ENCODE measurements at regions not wholly inside any gene's neighbourhood (a gene's known extent, or its start where the extent isn't known, plus 50 kb on each side); places are given as distances from the start of the nearest gene placed in this dataset.

DNA sequence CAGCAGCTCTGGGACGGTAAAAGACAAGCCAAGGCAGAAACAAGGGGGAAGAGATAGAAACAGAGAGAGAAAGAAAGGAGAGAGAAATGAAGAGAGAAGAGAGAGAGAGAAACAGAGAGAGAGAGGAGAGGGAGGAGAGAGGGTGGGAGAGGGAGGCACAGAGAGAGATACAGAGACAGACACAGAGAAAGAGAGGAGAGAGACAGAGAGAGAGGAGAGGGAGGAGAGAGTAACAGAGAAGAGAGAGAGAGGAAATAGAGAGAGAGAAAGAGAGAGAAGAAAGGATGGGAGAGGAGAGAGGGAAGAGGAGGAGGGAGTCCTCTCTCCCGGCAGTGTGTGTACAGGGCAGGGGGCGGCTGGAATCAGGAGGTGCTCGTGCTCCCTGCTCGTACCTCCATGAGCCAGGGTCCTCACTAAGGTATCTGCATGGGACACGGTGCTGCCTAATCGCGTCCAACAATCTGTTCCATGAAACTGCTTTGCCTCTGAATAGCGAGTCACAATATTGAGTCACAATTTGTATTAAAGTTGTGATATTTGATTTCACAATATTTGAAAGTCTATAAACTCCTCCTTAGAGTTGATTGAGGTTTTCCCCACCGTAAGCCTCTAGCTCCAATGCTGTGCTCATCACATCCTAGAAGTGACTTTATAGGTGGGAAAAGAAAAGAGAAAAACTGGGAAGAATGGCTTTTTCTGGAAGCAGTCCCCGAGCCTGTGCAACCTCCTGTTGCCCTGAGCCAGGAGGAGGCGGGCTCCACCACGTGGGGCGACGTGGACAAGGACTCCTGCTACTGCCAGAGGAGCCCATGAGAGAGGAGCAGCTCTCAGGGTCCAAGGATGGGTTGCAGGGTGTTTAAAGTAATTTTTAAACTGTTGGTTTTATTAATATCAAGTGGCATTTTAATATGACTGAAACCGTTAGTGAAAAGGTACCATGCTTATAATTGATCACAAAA lies 81.7 kb upstream of the ARHGEF7 start:
- FAIRE-seq (no peak), DNase-seq (no peak)
- Histone ChIP-seq H3K9me3 (ENCODE audit: control insufficient read depth in 2 of 2, insufficient read depth in 1 of 2, low read depth in 1 of 2, low read length in 1 of 2) (no peaks in the 10 kb centered on the region), H3K27ac (ENCODE audit: low read depth in 1 of 3, low read length in 2 of 3) (no peak overlapping the region), H3K36me3 (ENCODE audit: control insufficient read depth in 3 of 3, insufficient read depth in 2 of 3, low read depth in 1 of 3, low read length in 3 of 3) (no peaks in the 10 kb centered on the region), H3K4me3 (ENCODE audit: low read depth in 1 of 3, low read length in 3 of 3) (no peak overlapping the region), H3K4me1 (ENCODE audit: control insufficient read depth in 3 of 3, insufficient read depth in 2 of 3, low read depth in 1 of 3, low read length in 2 of 3) (no peaks in the 10 kb centered on the region), H3K27me3 (ENCODE audit: control insufficient read depth in 3 of 3, insufficient read depth in 3 of 3, low read length in 3 of 3) (peaks cover 0 to 10% (median 2%) of the 10 kb centered on the region in 3 donors)
- WGBS, 3 donors: 52 to 71% (median 58%) methylated on average over 15 to 16 of the region's 16 CpGs

DNA sequence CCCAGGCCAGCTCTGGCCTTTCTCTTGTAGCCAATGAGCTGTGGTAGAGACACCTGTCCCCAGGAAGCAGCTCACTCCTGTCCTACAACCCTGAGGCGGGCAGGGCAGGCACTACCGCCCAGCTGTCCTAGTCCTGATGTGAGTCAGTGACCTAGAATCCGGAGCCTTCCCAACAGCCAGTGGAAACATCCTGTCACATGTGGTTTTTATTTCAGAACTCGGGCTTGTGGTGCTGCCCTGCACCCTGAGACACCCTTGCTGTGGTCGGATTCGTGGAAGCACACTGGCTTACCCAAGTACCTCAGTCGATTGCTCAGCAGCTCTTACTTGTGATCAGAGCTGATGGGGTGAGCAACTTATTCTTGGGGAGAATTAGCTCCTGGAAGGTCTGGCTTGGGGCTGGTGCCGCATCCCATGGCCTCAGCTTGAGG lies 83.6 kb upstream of the ARHGEF7 start:
- 71 to 81% (median 77%) methylated on average over 8 of the region's 8 CpGs for WGBS, 3 donors
- H3K36me3 ChIP-seq (ENCODE audit: control insufficient read depth in 3 of 3, insufficient read depth in 2 of 3, low read depth in 1 of 3, low read length in 3 of 3): no peaks in the 10 kb centered on the region
- FAIRE-seq: no peak
- H3K4me1 ChIP-seq (ENCODE audit: control insufficient read depth in 3 of 3, insufficient read depth in 2 of 3, low read depth in 1 of 3, low read length in 2 of 3): no peaks in the 10 kb centered on the region
- no peak for DNase-seq
- H3K27me3 ChIP-seq (ENCODE audit: control insufficient read depth in 3 of 3, insufficient read depth in 3 of 3, low read length in 3 of 3): peaks cover 0 to 3% (median 2%) of the 10 kb centered on the region in 3 donors
- H3K9me3 ChIP-seq (ENCODE audit: control insufficient read depth in 2 of 2, insufficient read depth in 1 of 2, low read depth in 1 of 2, low read length in 1 of 2): no peaks in the 10 kb centered on the region
- H3K27ac ChIP-seq (ENCODE audit: low read depth in 1 of 3, low read length in 2 of 3): no peak overlapping the region
- no peak overlapping the region for H3K4me3 ChIP-seq (ENCODE audit: low read depth in 1 of 3, low read length in 3 of 3)

DNA sequence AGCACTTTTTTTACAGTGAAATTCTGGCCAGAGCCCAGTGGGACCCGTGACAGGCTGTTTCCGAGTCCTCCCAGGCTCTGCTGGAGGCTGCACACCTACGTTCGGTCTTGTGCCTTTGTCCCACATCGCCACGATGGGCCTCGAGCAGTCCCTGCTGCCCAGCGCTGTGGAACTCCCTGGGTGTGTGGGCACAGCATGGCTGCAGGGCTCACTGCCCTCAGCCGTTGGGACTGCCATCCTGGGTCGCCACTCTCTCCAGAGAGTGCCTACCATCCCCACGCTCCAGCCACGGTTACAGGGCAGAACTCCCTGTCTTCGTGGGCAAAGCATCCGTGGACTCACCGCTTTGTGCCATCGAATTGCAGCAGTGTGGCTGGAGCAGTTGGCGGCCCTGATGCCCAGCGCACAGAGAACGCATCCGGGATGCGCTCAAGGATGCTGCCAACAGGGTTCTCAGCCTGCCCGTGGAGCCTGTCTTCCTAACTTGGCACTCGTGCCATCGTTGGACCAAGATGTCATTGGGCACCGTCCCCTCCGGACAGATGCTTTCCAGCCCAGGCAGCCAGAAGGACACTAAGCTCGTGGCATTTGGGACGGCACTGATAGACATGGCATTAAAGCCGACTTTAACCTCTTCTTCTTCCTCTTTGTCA lies 85.0 kb upstream of the ARHGEF7 start:
- FAIRE-seq (no peak), DNase-seq (no peak)
- WGBS, 3 donors: 90 to 92% (median 91%) methylated on average over 29 of the region's 29 CpGs
- Histone ChIP-seq H3K4me1 (ENCODE audit: control insufficient read depth in 3 of 3, insufficient read depth in 2 of 3, low read depth in 1 of 3, low read length in 2 of 3) (no peaks in the 10 kb centered on the region), H3K27ac (ENCODE audit: low read depth in 1 of 3, low read length in 2 of 3) (no peak overlapping the region), H3K4me3 (ENCODE audit: low read depth in 1 of 3, low read length in 3 of 3) (no peak overlapping the region), H3K36me3 (ENCODE audit: control insufficient read depth in 3 of 3, insufficient read depth in 2 of 3, low read depth in 1 of 3, low read length in 3 of 3) (no peaks in the 10 kb centered on the region), H3K9me3 (ENCODE audit: control insufficient read depth in 2 of 2, insufficient read depth in 1 of 2, low read depth in 1 of 2, low read length in 1 of 2) (no peaks in the 10 kb centered on the region), H3K27me3 (ENCODE audit: control insufficient read depth in 3 of 3, insufficient read depth in 3 of 3, low read length in 3 of 3) (peaks cover 0 to 2% (median 0%) of the 10 kb centered on the region in 3 donors)

DNA sequence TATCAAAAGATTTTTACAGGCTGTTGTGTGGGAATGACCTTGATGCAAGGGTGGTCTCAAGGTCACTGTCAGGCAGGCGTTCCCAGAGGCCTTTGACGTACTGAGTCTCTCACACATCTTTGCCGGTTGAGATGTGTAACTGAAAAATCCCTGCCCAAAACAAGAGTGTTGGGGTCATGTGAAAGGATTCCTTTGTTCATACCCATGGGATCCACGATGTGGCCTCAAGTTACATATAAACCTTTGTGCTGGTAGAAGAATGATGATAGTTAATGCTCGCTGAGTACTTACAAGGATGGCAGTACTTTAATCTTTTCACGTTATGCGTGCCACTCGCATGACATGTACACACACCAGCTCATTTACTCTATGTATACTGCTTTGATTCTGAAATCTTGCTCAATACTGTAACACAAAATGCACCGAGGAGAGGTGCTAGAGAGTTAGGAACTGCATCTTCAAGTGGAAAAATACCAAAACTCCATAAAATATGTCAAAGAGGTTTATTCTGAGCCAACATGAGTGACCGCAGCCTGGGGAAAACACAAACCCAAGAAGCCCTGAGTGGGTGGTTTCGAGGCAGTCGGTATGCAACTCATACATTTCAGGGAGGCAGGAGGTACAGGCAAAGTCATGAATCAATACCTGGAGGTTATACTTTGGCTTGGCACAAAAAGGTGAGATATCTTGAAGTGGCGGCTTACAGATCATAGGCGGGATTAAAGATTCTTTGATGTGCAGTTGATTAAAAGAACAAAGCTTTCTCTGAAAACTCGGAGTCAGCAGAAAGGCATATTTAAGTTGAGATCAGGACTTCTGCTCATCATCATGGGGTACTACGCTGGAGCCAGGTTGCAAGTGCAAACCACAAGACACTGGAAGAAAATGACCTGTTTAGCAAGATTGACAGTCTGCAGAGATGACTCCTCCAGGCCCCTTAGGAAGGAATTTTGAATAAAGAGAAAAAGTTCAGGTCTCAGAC lies 87.4 kb upstream of the ARHGEF7 start:
- no peak overlapping the region for H3K27ac ChIP-seq (ENCODE audit: low read depth in 1 of 3, low read length in 2 of 3)
- no peak overlapping the region for H3K4me3 ChIP-seq (ENCODE audit: low read depth in 1 of 3, low read length in 3 of 3)
- FAIRE-seq (no peak), DNase-seq (no peak)
- H3K27me3 ChIP-seq (ENCODE audit: control insufficient read depth in 3 of 3, insufficient read depth in 3 of 3, low read length in 3 of 3): no peaks in the 10 kb centered on the region
- WGBS, 3 donors: 69 to 79% (median 74%) methylated on average over 16 of the region's 16 CpGs
- H3K4me1 ChIP-seq (ENCODE audit: control insufficient read depth in 3 of 3, insufficient read depth in 2 of 3, low read depth in 1 of 3, low read length in 2 of 3): no peaks in the 10 kb centered on the region
- no peaks in the 10 kb centered on the region for H3K36me3 ChIP-seq (ENCODE audit: control insufficient read depth in 3 of 3, insufficient read depth in 2 of 3, low read depth in 1 of 3, low read length in 3 of 3)
- H3K9me3 ChIP-seq (ENCODE audit: control insufficient read depth in 2 of 2, insufficient read depth in 1 of 2, low read depth in 1 of 2, low read length in 1 of 2): no peaks in the 10 kb centered on the region

DNA sequence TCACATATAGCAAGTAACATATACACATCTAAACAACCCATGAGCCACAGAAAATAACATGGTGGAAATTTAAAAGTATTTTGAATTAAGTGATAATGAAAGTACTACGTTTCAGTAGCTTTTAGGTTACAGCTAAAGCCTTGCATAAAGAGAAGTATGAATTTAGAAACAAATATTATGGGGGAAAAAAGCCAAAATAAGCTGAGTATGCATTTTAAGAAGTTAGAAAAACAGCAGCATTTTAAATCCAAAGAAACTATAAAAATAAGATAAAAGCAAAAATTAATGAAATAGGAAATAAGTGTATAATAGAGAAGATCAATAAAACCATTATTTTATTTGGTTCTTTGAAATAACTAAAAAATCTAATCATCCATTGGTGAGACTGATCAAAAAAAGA lies 89.8 kb upstream of the ARHGEF7 start:
- FAIRE-seq: peak; percentile 81
- H3K9me3 ChIP-seq (ENCODE audit: control insufficient read depth in 2 of 2, insufficient read depth in 1 of 2, low read depth in 1 of 2, low read length in 1 of 2): peaks cover 0 to 4% of the 10 kb centered on the region in 2 donors
- no peak overlapping the region for H3K4me3 ChIP-seq (ENCODE audit: low read depth in 1 of 3, low read length in 3 of 3)
- WGBS, 3 donors: 60 to 68% (median 60%) methylated on average over 1 of the region's 1 CpG
- H3K27me3 ChIP-seq (ENCODE audit: control insufficient read depth in 3 of 3, insufficient read depth in 3 of 3, low read length in 3 of 3): no peaks in the 10 kb centered on the region
- DNase-seq: no peak
- no peaks in the 10 kb centered on the region for H3K4me1 ChIP-seq (ENCODE audit: control insufficient read depth in 3 of 3, insufficient read depth in 2 of 3, low read depth in 1 of 3, low read length in 2 of 3)
- H3K27ac ChIP-seq (ENCODE audit: low read depth in 1 of 3, low read length in 2 of 3): no peak overlapping the region
- no peaks in the 10 kb centered on the region for H3K36me3 ChIP-seq (ENCODE audit: control insufficient read depth in 3 of 3, insufficient read depth in 2 of 3, low read depth in 1 of 3, low read length in 3 of 3)

DNA sequence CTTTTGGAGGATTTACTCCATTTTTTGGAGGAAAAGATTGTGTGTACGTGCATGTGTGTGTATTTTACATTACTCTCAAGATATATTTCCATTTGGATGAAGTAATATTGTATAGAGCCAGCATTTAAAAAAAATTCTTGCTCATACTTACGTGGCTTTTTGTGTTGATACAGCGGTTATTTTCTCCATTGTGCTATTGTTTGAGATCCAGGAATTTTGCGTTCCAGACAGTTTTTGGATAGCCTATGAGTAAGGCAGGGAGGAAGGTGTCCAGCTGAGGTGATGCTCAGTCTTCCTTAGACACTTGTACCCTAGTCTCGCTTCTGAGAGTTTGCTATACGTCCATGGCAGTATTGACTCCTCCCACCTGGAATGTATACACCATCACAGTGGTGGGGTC lies 92.2 kb upstream of the ARHGEF7 start:
- Histone ChIP-seq H3K4me1 (ENCODE audit: control insufficient read depth in 3 of 3, insufficient read depth in 2 of 3, low read depth in 1 of 3, low read length in 2 of 3) (no peaks in the 10 kb centered on the region), H3K9me3 (ENCODE audit: control insufficient read depth in 2 of 2, insufficient read depth in 1 of 2, low read depth in 1 of 2, low read length in 1 of 2) (peaks cover 0 to 8% of the 10 kb centered on the region in 2 donors), H3K36me3 (ENCODE audit: control insufficient read depth in 3 of 3, insufficient read depth in 2 of 3, low read depth in 1 of 3, low read length in 3 of 3) (no peaks in the 10 kb centered on the region), H3K4me3 (ENCODE audit: low read depth in 1 of 3, low read length in 3 of 3) (no peak overlapping the region), H3K27me3 (ENCODE audit: control insufficient read depth in 3 of 3, insufficient read depth in 3 of 3, low read length in 3 of 3) (no peaks in the 10 kb centered on the region), H3K27ac (ENCODE audit: low read depth in 1 of 3, low read length in 2 of 3) (no peak overlapping the region)
- DNase-seq (no peak), FAIRE-seq (no peak)
- 87 to 89% (median 88%) methylated on average over 6 of the region's 6 CpGs for WGBS, 3 donors

DNA sequence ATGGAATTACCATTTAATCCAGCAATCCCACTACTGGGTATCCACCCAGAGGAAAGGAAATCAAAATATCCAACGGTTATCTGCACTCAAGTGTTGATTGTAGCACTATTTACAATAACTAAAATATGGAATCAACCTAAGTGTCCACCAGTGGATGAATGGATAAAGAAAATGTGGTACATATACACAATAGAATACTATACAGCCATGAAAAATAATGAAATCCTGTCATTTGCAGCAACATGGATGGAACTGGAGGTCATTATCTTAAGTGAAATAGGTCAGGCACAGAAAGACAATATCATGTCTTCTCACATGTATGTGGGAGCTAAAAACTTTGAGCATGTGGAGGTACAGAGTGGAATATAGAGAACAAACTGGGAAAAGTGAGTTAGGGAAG lies 92.9 kb upstream of the ARHGEF7 start:
- H3K4me3 ChIP-seq (ENCODE audit: low read depth in 1 of 3, low read length in 3 of 3): no peak overlapping the region
- H3K27ac ChIP-seq (ENCODE audit: low read depth in 1 of 3, low read length in 2 of 3): no peak overlapping the region
- peaks cover 0 to 8% of the 10 kb centered on the region in 2 donors for H3K9me3 ChIP-seq (ENCODE audit: control insufficient read depth in 2 of 2, insufficient read depth in 1 of 2, low read depth in 1 of 2, low read length in 1 of 2)
- no peaks in the 10 kb centered on the region for H3K4me1 ChIP-seq (ENCODE audit: control insufficient read depth in 3 of 3, insufficient read depth in 2 of 3, low read depth in 1 of 3, low read length in 2 of 3)
- 81 to 84% (median 83%) methylated on average over 1 of the region's 1 CpG for WGBS, 3 donors
- DNase-seq (no peak), FAIRE-seq (no peak)
- no peaks in the 10 kb centered on the region for H3K36me3 ChIP-seq (ENCODE audit: control insufficient read depth in 3 of 3, insufficient read depth in 2 of 3, low read depth in 1 of 3, low read length in 3 of 3)
- H3K27me3 ChIP-seq (ENCODE audit: control insufficient read depth in 3 of 3, insufficient read depth in 3 of 3, low read length in 3 of 3): no peaks in the 10 kb centered on the region

DNA sequence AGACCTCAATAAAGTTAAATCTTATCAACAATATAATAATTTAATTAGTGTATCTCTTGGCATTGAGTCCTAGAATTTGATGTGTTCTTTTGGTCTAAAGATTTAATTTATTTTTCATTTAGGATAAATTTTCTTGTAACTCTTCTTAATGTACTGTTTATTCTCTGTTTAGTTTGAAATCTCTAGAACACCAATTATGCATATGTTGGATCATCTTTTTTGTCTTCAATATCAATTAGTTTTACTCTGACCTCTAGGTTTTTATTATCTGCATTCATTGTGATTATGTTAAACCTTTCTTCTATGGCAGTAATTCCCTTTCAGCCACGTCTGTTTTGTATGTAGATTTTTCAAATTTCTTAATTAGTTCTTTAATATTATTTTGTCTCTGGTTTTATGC lies 93.8 kb upstream of the ARHGEF7 start:
- peaks cover 0 to 8% of the 10 kb centered on the region in 2 donors for H3K9me3 ChIP-seq (ENCODE audit: control insufficient read depth in 2 of 2, insufficient read depth in 1 of 2, low read depth in 1 of 2, low read length in 1 of 2)

More for the DNA sequence above, 93.8 kb upstream of the ARHGEF7 start:
- Histone ChIP-seq H3K36me3 (ENCODE audit: control insufficient read depth in 3 of 3, insufficient read depth in 2 of 3, low read depth in 1 of 3, low read length in 3 of 3) (no peaks in the 10 kb centered on the region), H3K27ac (ENCODE audit: low read depth in 1 of 3, low read length in 2 of 3) (no peak overlapping the region), H3K4me3 (ENCODE audit: low read depth in 1 of 3, low read length in 3 of 3) (no peak overlapping the region), H3K4me1 (ENCODE audit: control insufficient read depth in 3 of 3, insufficient read depth in 2 of 3, low read depth in 1 of 3, low read length in 2 of 3) (no peaks in the 10 kb centered on the region), H3K27me3 (ENCODE audit: control insufficient read depth in 3 of 3, insufficient read depth in 3 of 3, low read length in 3 of 3) (no peaks in the 10 kb centered on the region)
- no peak for FAIRE-seq
- WGBS, 3 donors: 25 to 64% (median 31%) methylated on average over 1 of the region's 1 CpG
- no peak for DNase-seq
